ENCODE measurements at regions not wholly inside any gene's neighbourhood (a gene's known extent, or its start where the extent isn't known, plus 50 kb on each side); places are given as distances from the start of the nearest gene placed in this dataset.

DNA sequence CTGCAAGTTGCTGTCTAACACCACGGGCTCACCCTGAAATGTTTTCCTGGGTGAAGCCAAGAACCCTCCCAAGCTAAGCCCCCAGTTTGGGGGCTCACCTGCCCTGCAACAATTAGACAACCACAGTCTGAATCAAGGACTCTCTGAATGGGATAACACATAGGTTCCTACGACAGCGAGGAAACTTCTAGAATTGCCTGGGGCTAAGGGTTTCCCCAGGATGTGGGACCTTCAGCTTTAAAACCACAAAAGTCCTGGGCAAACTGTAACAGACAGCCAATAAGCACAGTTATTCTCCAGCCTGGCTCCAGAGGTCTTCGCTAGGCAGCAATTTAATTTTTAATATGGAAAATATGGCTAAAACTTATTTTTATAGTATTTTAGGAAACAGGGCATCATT is 162.6 kb downstream of the PRKX start:
- Histone ChIP-seq H3K4me1 (peaks cover 4% of the 10 kb centered on the region), H3K36me3 (no peaks in the 10 kb centered on the region), H3K9me3 (replicated peaks) (no peaks in the 10 kb centered on the region), H3K27ac (replicated peaks) (no peak overlapping the region), H3K4me3 (no peak overlapping the region), H3K27me3 (ENCODE audit: low read depth) (no peaks in the 10 kb centered on the region)
- intact Hi-C loops (cut with micrococcal nuclease) = no loop called here
- DNase-seq = no peak
- TF ChIP-seq, protein P1, sequence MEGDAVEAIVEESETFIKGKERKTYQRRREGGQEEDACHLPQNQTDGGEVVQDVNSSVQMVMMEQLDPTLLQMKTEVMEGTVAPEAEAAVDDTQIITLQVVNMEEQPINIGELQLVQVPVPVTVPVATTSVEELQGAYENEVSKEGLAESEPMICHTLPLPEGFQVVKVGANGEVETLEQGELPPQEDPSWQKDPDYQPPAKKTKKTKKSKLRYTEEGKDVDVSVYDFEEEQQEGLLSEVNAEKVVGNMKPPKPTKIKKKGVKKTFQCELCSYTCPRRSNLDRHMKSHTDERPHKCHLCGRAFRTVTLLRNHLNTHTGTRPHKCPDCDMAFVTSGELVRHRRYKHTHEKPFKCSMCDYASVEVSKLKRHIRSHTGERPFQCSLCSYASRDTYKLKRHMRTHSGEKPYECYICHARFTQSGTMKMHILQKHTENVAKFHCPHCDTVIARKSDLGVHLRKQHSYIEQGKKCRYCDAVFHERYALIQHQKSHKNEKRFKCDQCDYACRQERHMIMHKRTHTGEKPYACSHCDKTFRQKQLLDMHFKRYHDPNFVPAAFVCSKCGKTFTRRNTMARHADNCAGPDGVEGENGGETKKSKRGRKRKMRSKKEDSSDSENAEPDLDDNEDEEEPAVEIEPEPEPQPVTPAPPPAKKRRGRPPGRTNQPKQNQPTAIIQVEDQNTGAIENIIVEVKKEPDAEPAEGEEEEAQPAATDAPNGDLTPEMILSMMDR (IDR thresholded peaks at IDR 0.05; ENCODE audit: borderline replicate concordance) = no peak

DNA sequence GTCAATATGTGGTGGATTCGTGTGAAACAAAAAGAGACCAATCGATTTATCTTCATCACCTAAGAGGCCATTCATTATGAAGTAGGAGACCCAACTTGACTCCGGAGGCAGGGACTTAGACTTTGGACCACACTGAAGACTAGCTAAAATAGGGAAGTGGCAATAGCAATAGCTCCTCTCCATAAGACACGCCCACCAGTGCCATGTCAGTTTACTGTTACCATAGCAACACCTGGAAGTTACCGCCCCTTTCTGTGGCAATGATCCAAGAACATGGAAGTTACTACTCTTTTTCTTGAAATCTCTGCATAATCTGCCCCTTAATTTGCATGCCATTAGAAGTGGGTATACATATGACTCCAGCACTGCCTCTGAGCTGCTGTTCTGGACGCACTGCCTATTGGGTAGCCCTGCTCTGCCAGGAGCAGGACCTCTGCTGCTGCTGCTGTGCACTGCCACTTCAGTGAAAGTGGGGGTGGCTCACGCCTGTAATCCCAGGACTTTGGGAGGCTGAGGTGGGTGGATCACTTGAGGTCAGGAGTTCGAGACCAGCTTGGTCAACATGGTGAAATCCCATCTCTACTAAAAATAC is 163.2 kb downstream of the PRKX start:
- no peak overlapping the region for H3K4me3 ChIP-seq
- no peaks in the 10 kb centered on the region for H3K27me3 ChIP-seq (ENCODE audit: low read depth)
- no peak overlapping the region for H3K27ac ChIP-seq (replicated peaks)
- TF ChIP-seq, protein P1 (IDR thresholded peaks at IDR 0.05; ENCODE audit: borderline replicate concordance) = no peak
- intact Hi-C loops (cut with micrococcal nuclease) = no loop called here
- H3K9me3 ChIP-seq (replicated peaks) = no peaks in the 10 kb centered on the region
- H3K4me1 ChIP-seq = peaks cover 4% of the 10 kb centered on the region
- H3K36me3 ChIP-seq = no peaks in the 10 kb centered on the region
- DNase-seq = no peak

DNA sequence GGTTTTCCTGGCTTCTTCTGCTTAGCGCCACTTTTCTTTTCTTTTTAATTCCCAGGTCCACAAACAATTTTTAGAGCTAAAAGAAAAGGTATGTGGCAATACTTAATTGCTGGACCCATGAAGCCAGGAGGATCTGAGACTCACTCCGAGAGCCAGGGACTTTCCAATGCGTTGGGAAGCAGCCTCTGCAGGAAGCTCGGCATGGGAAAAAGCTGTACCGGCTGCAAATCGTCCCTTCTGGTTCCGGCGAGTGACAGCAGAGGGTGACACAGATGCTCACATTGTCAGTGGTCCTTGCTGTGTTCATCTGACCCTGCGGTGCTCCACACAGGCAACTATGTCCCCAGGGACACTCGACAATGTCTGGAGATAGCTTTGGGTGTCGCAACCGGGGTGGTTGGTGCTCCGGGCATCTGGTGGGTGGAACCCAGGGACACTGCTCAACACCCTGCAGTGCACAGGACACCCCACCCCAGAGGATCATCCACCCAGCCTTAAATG is 164.0 kb downstream of the PRKX start:
- DNase-seq = peak; percentile 13
- Histone ChIP-seq H3K9me3 (replicated peaks) (no peaks in the 10 kb centered on the region), H3K27me3 (ENCODE audit: low read depth) (no peaks in the 10 kb centered on the region), H3K27ac (replicated peaks) (peak overlapping the region; percentile 44), H3K36me3 (no peaks in the 10 kb centered on the region), H3K4me3 (peak overlapping the region; percentile 45), H3K4me1 (peaks cover 4% of the 10 kb centered on the region)
- intact Hi-C loops (cut with micrococcal nuclease) = no loop called here
- TF ChIP-seq, protein P1 (IDR thresholded peaks at IDR 0.05; ENCODE audit: borderline replicate concordance) = no peak

DNA sequence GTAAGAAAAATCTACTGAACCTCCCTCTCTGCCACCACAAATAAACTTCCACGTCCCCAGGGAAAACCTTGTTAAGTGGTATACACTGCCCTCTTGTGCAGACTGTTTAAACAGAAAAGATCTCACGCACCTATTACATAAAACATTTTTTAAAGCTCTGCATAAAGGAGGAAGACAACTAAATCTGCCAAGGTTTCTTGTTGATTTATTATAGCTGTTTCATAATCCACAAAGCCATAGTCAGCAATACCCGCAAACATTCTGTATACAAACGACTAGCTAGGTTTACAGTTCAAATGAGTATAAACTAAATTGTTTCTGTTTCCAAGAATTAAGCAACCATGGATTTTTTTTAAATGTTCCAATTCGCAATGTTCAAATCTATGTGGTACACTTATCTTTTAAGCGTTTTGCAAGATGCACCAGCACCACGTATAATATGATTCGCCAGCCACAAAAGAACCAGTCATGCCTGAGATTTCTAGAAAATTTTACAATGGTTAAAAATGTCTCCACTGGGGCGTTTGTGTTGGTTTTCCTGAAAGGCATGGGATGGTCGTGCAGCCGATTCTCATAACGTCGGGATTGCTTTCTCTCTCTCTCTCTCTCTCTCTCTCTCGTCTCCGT is 164.6 kb downstream of the PRKX start:
- H3K27me3 ChIP-seq (ENCODE audit: low read depth) = no peaks in the 10 kb centered on the region
- TF ChIP-seq, protein P1 (IDR thresholded peaks at IDR 0.05; ENCODE audit: borderline replicate concordance) = peak; percentile 49
- H3K27ac ChIP-seq (replicated peaks) = peak overlapping the region; percentile 44
- peaks cover 4% of the 10 kb centered on the region for H3K4me1 ChIP-seq
- H3K4me3 ChIP-seq = peak overlapping the region; percentile 45
- no peak for DNase-seq
- no peaks in the 10 kb centered on the region for H3K9me3 ChIP-seq (replicated peaks)
- intact Hi-C loops (cut with micrococcal nuclease) = no loop called here
- no peaks in the 10 kb centered on the region for H3K36me3 ChIP-seq

DNA sequence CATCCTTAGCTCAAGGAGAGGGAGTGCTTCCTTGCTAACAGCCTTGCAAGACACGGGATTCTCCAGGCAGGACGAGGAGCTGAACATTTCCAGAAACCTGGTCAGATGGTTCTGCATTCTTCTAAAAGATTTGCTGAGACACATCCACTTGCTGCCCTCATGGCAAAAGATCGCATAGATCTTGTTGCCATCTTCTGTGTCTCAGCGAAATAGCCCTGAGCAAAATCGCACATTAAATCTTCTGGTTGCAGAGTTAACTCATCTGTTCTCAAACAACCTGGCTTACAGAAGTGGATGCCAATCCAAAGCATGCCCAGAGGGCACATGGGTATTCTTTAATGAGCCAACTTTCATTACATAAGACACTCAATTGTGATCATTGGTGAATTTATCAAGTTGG is 167.5 kb downstream of the PRKX start:
- Histone ChIP-seq H3K27me3 (ENCODE audit: low read depth) (no peaks in the 10 kb centered on the region), H3K4me1 (peaks cover 4% of the 10 kb centered on the region), H3K27ac (replicated peaks) (no peak overlapping the region), H3K9me3 (replicated peaks) (no peaks in the 10 kb centered on the region), H3K36me3 (no peaks in the 10 kb centered on the region), H3K4me3 (no peak overlapping the region)
- intact Hi-C loops (cut with micrococcal nuclease) = no loop called here
- TF ChIP-seq, protein P1 (IDR thresholded peaks at IDR 0.05; ENCODE audit: borderline replicate concordance) = no peak
- no peak for DNase-seq
